ENCODE measurements at regions not wholly inside any gene's neighbourhood (a gene's known extent, or its start where the extent isn't known, plus 50 kb on each side); places are given as distances from the start of the nearest gene placed in this dataset.

GRCh38 chr4:158016511-158016910 is 156.3 kb downstream of the GASK1B start:
- no peak for TF ChIP-seq CTCF (IDR thresholded peaks at IDR 0.05)
- no peak for TF ChIP-seq POLR2A (IDR thresholded peaks at IDR 0.05)

All from tibial nerve (tissue), 3 donors.